GM12891 (cell line): ENCODE measurements at regions not wholly inside any gene's neighbourhood (a gene's known extent, or its start where the extent isn't known, plus 50 kb on each side); places are given as distances from the start of the nearest gene placed in this dataset.

Experiments used
- DNase-seq: peaks from one replicate; pipeline ENCODE4 v3.0.0; 2011; ENCODE audit warnings: low spot score; ENCODE audit not compliant: insufficient read length
- FAIRE-seq: peaks from 2 replicates; lab custom pipeline; 2011; peaks lifted over from hg19 to GRCh38; lab: Jason Lieb, UNC
- PAX5 ChIP-seq: IDR thresholded peaks from 2 replicates; pipeline ENCODE4 v1.6.1; 2011; ENCODE audit warnings: low read length, moderate library complexity, mild to moderate bottlenecking; ENCODE audit not compliant: insufficient read depth, severe bottlenecking
- POLR2A ChIP-seq: IDR thresholded peaks from 2 replicates; pipeline ENCODE4 v1.6.1; 2011; ENCODE audit warnings: low read depth, low read length, control low read depth
- POLR2AphosphoS5 ChIP-seq: IDR thresholded peaks from 2 replicates; pipeline ENCODE4 v1.6.1; 2011; ENCODE audit warnings: low read depth, low read length, control low read depth
- POU2F2 ChIP-seq: IDR thresholded peaks from 2 replicates; pipeline ENCODE4 v1.6.1; 2011; ENCODE audit warnings: low read depth, mild to moderate bottlenecking, control low read depth, low read length, moderate library complexity
- SPI1 ChIP-seq: IDR thresholded peaks from 2 replicates; pipeline ENCODE4 v1.6.1; 2011; ENCODE audit warnings: low read depth, low read length, control low read depth
- TAF1 ChIP-seq: IDR thresholded peaks from 2 replicates; pipeline ENCODE4 v1.6.1; 2011; ENCODE audit warnings: low read depth, low read length, control low read depth

DNA sequence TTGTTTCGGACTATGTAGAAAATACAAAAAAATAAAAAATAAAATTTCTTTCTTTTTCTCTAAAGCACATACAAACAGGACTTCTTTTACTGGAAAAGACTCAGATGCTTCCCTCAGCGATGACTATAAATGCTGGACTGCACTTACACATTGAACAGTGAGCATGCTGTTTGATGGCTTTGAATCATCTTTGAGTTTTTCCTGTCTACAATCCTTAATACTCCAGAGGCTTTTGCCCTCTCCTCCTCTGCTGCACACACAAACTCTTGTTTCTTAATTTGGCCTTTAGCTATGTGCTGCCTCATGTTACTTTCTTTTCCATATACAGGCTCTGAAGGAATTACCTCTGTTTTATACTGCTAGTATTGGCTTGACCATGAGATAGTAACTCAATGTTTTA, 575.1 kb downstream of the EPHA3 start:
- DNase-seq, result no peak
- no peak for FAIRE-seq
- TF ChIP-seq POLR2A (no peak), POLR2AphosphoS5 (no peak), POU2F2 (no peak), TAF1 (no peak), SPI1 (no peak), PAX5 (no peak)

DNA sequence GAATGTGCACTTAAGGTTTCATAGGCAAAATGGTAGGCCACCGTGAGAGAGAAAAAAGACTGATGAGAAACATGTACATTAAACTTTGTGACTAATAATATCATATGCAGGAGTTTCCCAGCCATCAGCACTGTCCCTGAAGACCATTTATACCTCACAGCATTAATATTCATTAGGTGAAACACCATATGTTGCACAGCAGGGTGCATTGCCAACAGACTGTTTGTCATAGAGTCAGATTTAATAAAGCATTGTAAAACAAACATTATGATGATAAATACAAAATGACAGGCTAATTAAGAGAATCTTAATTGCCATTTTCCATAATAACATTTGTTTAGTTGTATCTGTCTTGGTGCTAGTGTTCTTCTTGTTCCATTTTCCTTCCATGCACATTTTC, 578.3 kb downstream of the EPHA3 start:
- DNase-seq (no peak), FAIRE-seq (no peak)

DNA sequence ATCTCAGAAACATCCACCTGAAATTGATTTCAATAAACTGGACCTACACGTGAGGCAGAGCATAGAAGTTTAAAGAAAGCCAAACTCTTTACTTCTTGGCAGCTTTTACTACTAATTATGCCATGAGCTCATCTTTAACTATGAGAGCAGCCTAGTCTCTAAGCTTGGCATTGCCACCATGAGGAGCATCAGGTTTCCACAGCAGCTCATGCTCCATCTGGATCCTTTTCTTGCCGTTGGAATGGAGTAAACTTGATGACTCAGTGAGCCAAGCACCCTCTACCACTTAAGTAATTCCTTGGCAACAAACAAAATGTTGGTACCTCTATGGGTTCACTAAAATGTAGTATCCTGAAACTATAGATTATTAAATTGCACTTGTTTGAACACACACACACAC, 583.2 kb downstream of the EPHA3 start:
- DNase-seq (no peak), FAIRE-seq (no peak)
- TF ChIP-seq PAX5 (no peak), POU2F2 (no peak), SPI1 (no peak)

More for the DNA sequence above, 578.3 kb downstream of the EPHA3 start:
- TF ChIP-seq SPI1, result no peak
- TF ChIP-seq TAF1, result no peak
- TF ChIP-seq POLR2A, result no peak

DNA sequence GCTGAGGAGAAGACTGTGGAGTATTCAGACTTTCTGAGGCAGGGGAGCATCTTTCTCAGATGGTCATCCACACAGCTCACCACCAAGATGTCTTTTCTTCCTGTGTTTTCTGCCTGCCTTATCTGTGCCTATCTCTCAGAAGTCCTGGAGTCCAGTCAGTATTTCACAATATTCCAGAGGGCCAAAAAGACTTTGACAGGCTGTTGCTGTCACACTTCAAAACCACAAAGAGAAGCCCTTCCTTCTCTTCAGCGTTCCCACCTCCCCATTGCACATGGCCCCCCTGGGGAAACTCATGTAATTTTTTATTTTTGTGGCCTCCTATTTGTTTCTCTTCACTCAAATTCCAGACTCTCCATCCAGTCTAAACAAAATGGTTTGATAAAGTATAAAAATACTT, 585.2 kb downstream of the EPHA3 start:
- DNase-seq, result no peak
- FAIRE-seq, result no peak
- no peak for TF ChIP-seq SPI1
- TF ChIP-seq POLR2AphosphoS5, result no peak
- no peak for TF ChIP-seq TAF1
- TF ChIP-seq POU2F2, result no peak
- no peak for TF ChIP-seq PAX5
- TF ChIP-seq POLR2A, result no peak

DNA sequence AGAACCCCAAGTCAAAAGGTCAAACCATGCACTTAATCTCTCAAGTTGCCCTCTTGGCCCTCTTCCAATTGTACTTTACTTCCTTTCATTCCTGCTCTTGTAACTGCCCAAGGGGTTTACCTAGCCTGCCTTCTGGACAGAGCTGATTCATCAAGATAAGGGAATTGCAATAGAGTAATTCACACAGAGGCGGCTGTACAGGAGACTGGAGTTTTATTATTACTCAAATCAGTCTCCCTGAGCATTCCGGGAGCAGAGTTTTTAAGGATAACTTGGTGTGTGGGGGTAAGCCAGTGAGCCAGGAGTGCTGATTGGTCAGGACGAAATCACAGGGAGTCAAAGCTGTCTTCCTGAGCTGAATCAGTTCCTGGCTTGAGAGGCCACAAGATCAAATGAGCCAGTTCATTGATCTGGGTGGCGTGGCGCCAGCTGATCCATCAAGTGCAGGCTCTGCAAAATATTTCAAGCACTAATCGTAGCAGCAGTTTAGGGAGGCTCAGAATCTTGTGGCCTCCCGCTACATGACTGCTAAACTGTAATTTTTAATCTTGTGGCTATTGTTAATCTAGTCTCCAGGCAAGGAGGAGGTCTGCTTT, 590.0 kb downstream of the EPHA3 start:
- FAIRE-seq (no peak), DNase-seq (no peak)
- TF ChIP-seq TAF1 (no peak), POLR2AphosphoS5 (no peak), PAX5 (no peak), POU2F2 (no peak)

DNA sequence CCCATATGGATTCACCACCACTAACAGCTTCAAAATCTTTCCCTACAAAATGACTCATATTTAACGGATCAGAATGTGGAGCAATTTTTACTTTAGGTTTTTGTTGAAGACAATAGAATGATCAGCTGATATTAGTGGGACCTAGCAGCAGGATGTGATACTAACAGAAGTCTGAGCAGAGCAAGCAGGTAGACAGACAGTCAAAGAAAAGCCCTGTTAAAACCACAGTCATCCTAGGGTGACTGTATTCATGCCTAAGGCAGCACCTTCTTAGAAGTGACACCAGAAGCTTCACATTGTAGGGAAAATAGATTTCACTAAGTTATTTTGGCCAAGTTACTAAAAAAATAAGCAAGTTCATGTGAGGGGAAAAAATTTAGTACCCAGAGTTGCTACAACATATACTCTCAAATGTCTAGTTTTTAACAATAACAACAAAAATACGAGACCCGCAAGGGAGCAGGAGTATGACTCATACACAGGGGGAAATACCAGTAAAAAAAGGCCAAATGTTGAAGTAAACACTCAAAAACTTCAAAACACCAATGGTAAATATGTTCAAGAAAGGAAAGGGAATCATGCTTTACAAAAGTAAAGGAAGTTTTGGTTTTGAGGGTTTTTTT, 590.9 kb downstream of the EPHA3 start:
- TF ChIP-seq POLR2A, result no peak
- TF ChIP-seq PAX5, result no peak
- TF ChIP-seq SPI1, result no peak
- no peak for TF ChIP-seq POLR2AphosphoS5
- no peak for TF ChIP-seq POU2F2
- no peak for TF ChIP-seq TAF1
- no peak for FAIRE-seq
- no peak for DNase-seq

DNA sequence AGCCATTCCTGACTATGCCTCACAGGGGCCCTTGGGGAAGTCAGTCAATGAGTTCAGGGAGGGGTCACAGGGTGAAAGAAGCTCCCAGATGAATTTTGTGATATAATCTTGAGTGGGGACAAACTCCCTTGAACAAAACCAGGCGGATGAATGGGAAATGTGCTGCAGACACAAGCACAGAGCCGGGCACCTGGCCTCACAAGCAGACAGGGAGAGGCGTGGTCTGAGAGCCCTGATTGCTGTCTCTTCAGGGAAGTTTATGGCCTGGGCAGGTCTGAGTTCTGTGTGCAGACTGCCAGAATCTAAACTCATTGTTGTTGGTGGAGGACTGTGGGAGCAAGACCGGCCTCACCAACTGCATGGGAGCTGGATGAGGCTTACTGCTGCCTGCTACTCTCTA, 591.8 kb downstream of the EPHA3 start:
- DNase-seq, result no peak
- FAIRE-seq, result no peak

DNA sequence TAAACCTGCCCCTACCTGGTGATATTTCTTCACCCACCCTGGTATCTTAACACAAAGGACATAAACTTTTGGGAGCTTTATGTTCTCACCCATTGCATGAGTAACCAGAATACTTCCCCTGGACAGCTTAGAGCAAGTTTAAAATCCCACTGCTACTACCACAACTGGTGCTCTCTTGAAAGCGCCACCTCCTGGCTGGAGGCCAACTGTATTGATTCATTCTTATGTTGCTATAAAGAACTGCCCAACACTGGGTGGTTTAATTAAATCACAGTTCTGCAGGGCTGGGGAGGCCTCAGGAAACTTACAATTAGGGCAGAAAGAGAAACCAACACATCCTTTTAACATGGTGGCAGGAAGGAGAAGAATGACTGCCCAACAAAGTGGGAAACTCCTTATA, 592.4 kb downstream of the EPHA3 start:
- FAIRE-seq (no peak), DNase-seq (no peak)
- TF ChIP-seq POU2F2 (no peak), TAF1 (no peak), SPI1 (no peak), PAX5 (no peak), POLR2AphosphoS5 (no peak), POLR2A (no peak)

More for the DNA sequence above, 591.8 kb downstream of the EPHA3 start:
- TF ChIP-seq TAF1 (no peak), POLR2A (no peak), POU2F2 (no peak), PAX5 (no peak), POLR2AphosphoS5 (no peak), SPI1 (no peak)

DNA sequence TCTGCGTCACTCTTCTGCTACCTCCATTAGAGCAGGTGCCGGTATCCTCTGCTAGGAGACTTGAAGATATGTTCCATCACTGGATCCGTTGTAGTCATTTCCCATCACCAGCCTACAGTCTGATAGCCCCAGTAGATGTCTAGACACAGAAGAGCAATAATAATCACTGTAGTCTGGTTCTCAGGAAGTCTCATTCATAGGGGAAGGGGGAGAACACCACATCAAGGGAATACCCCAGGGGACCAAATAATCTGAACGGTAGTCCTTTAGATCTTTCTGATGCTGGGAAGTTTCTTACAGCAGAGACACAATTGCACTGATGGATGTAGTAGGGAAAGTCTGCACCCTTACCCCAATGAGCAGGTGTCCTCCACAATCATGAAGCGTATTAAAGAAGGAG, 595.0 kb downstream of the EPHA3 start:
- no peak for TF ChIP-seq PAX5
- no peak for TF ChIP-seq POLR2AphosphoS5
- no peak for DNase-seq
- no peak for FAIRE-seq

DNA sequence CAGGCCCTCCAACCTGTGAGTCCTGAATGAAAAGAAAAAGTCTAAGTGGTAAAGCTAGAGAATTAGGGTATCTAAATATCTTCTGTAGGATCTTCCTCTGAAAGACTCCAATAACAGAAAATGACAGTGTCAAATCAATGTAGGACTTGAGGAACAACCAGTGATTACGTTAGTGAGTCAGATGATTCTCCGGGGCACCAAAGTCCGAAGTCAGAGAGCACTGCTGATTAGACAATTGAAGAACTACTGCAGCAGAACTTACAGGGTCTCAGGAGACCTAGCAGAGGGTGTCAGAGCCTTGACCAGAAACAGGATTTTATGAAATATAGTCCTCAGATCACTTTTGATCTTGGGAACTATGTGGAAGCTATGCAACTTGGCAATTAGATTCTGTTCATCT, 605.8 kb downstream of the EPHA3 start:
- no peak for DNase-seq
- no peak for FAIRE-seq
- TF ChIP-seq POLR2AphosphoS5 (no peak), POU2F2 (no peak), POLR2A (no peak), PAX5 (no peak), TAF1 (no peak), SPI1 (no peak)

DNA sequence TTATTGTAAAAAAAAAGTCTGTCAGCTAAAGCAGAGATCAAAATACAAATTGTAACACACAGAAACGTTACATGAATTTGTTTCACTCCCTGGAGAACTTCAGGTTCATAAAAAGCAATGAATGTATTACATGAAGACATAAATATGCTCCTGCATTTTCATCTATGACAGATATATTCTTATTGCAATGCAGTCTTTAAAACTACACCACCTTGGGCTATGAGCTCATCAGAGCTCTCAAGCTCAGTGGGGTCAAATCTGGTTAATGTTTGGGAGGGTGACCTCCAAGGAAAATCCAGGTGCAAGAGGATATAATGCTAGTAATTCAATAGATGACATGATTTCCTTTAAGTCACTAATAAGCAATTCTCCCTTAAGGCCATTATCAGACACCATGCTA, 606.8 kb downstream of the EPHA3 start:
- no peak for DNase-seq
- TF ChIP-seq SPI1 (no peak), PAX5 (no peak)
- FAIRE-seq, result no peak
